ENCODE measurements at regions not wholly inside any gene's neighbourhood (a gene's known extent, or its start where the extent isn't known, plus 50 kb on each side); places are given as distances from the start of the nearest gene placed in this dataset.

GRCh38 chr18:29034113-29034856, 857.4 kb upstream of the CDH2 start:
- Histone ChIP-seq H3K27me3 (ENCODE audit: low read depth) (no peaks in the 10 kb centered on the region), H3K9me3 (no peaks in the 10 kb centered on the region), H3K36me3 (no peaks in the 10 kb centered on the region), H3K4me3 (no peak overlapping the region), H3K4me1 (no peaks in the 10 kb centered on the region), H3K27ac (no peak overlapping the region)
- no peak for ATAC-seq
- TF ChIP-seq CTCF (IDR thresholded peaks at IDR 0.05) = no peak
- no peak for DNase-seq
- intact Hi-C loops (cut with DNase I) = no loop called here

GRCh38 chr18:29028560-29028959, 851.6 kb upstream of the CDH2 start:
- Histone ChIP-seq H3K4me3 (no peak overlapping the region), H3K9me3 (no peaks in the 10 kb centered on the region), H3K27ac (no peak overlapping the region), H3K27me3 (ENCODE audit: low read depth) (no peaks in the 10 kb centered on the region), H3K36me3 (no peaks in the 10 kb centered on the region), H3K4me1 (no peaks in the 10 kb centered on the region)
- DNase-seq (no peak), ATAC-seq (no peak)
- no peak for TF ChIP-seq CTCF (IDR thresholded peaks at IDR 0.05)
- intact Hi-C loops (cut with DNase I) = no loop called here

- ATAC-seq = no peak
- no peak for DNase-seq
- Histone ChIP-seq H3K4me3 (no peak overlapping the region), H3K27ac (no peak overlapping the region), H3K4me1 (no peaks in the 10 kb centered on the region), H3K27me3 (ENCODE audit: low read depth) (no peaks in the 10 kb centered on the region), H3K9me3 (no peaks in the 10 kb centered on the region), H3K36me3 (no peaks in the 10 kb centered on the region)
- no peak for TF ChIP-seq CTCF (IDR thresholded peaks at IDR 0.05)
- intact Hi-C loops (cut with DNase I) = no loop called here
Observed at GRCh38 chr18:29018976-29019375, 842.0 kb upstream of the CDH2 start.

GRCh38 chr18:29012883-29013465, 836.0 kb upstream of the CDH2 start:
- no peak for DNase-seq
- Histone ChIP-seq H3K27ac (no peak overlapping the region), H3K4me3 (no peak overlapping the region), H3K27me3 (ENCODE audit: low read depth) (no peaks in the 10 kb centered on the region), H3K36me3 (no peaks in the 10 kb centered on the region), H3K9me3 (no peaks in the 10 kb centered on the region), H3K4me1 (no peaks in the 10 kb centered on the region)
- no peak for TF ChIP-seq CTCF (IDR thresholded peaks at IDR 0.05)
- intact Hi-C loops (cut with DNase I) = no loop called here
- ATAC-seq = no peak

- Histone ChIP-seq H3K4me1 (no peaks in the 10 kb centered on the region), H3K4me3 (no peak overlapping the region), H3K27ac (no peak overlapping the region), H3K27me3 (ENCODE audit: low read depth) (no peaks in the 10 kb centered on the region), H3K36me3 (no peaks in the 10 kb centered on the region), H3K9me3 (no peaks in the 10 kb centered on the region)
- no peak for TF ChIP-seq CTCF (IDR thresholded peaks at IDR 0.05)
- intact Hi-C loops (cut with DNase I) = no loop called here
- DNase-seq = no peak
- no peak for ATAC-seq
Observed at GRCh38 chr18:29012364-29012763, 835.4 kb upstream of the CDH2 start.

All from lower lobe of right lung (tissue), 2 donors.